ENCODE measurements at regions not wholly inside any gene's neighbourhood (a gene's known extent, or its start where the extent isn't known, plus 50 kb on each side); places are given as distances from the start of the nearest gene placed in this dataset.

- no peaks in the 10 kb centered on the region for H3K4me1 ChIP-seq (ENCODE audit: insufficient read depth, low read length)
- no peaks in the 10 kb centered on the region for H3K36me3 Mint-ChIP-seq
- H3K27ac ChIP-seq (ENCODE audit: low read depth, low read length): no peak overlapping the region
- H3K9me3 Mint-ChIP-seq: peaks cover 4 to 29% (median 9%) of the 10 kb centered on the region in 5 donors
- CTCF ChIA-PET: no interaction called here
- H3K4me3 ChIP-seq (ENCODE audit: low read length): no peak overlapping the region
- no peak for DNase-seq
- POLR2A ChIA-PET: no interaction called here
- H3K4me1 Mint-ChIP-seq: no peaks in the 10 kb centered on the region
- no peak overlapping the region for H3K4me3 Mint-ChIP-seq
- no peak overlapping the region for H3K27ac Mint-ChIP-seq
- no peaks in the 10 kb centered on the region for H3K27me3 Mint-ChIP-seq
- H3K27me3 ChIP-seq (ENCODE audit: insufficient read depth, low read length, poor library complexity, severe bottlenecking): no peaks in the 10 kb centered on the region
- H3K9me3 ChIP-seq (ENCODE audit: low read length): no peaks in the 10 kb centered on the region
- H3K36me3 ChIP-seq (ENCODE audit: insufficient read depth, low read length): no peaks in the 10 kb centered on the region
Measured at GRCh38 chr4:59387759-59388758, 1812.1 kb upstream of the ADGRL3 start.

DNA sequence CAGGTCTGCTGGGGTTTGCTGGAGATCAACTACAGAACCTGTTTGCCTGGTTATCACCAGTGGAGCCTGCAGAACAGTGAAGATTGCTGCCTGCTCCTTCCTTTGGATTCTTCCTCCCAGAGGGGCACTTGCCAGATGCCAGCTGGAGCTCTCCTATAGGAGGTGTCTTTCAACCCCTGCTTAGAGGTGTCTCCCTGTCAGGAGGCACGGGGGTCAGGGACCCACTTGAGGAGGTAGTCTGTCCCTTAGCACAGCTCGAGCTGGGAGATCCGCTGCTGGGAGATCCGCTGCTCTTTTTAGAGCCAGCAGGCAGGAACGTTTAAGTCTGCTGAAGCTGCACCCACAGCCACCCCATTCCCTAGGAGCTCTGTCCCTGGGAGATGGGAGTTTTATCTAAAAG lies 1806.3 kb upstream of the ADGRL3 start:
- Histone ChIP-seq H3K9me3 (ENCODE audit: low read length) (no peaks in the 10 kb centered on the region), H3K36me3 (ENCODE audit: insufficient read depth, low read length) (no peaks in the 10 kb centered on the region), H3K27me3 (ENCODE audit: insufficient read depth, low read length, poor library complexity, severe bottlenecking) (no peaks in the 10 kb centered on the region), H3K27ac (ENCODE audit: low read depth, low read length) (no peak overlapping the region), H3K4me1 (ENCODE audit: insufficient read depth, low read length) (no peaks in the 10 kb centered on the region), H3K4me3 (ENCODE audit: low read length) (no peak overlapping the region)
- DNase-seq: no peak
- CTCF ChIA-PET: no interaction called here
- Mint-ChIP-seq H3K27ac (no peak overlapping the region), H3K36me3 (no peaks in the 10 kb centered on the region), H3K4me1 (no peaks in the 10 kb centered on the region), H3K27me3 (no peaks in the 10 kb centered on the region), H3K4me3 (peak overlapping the region in 1 of 7 donors; percentile 48), H3K9me3 (peaks cover 12 to 30% (median 16%) of the 10 kb centered on the region in 5 donors)
- POLR2A ChIA-PET: no interaction called here

DNA sequence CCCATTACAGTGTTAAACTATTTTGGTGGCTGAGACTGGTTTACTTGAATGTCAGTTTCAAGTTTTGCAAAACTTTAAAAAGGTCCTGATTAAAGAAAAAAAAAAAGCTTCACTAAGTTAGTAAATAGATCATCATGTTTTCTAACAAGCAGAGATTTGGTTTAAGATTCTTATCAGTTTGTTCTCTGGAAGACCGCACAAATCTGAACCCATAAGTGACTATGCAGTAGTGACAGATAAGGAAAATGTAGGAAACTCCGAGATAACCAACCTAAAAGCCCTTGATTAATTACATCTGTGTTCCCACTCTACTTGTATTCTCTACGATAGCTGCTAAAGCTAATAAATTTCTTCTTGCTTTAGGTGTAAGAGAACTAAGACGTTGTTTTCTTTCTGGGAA lies 1799.8 kb upstream of the ADGRL3 start:
- no peaks in the 10 kb centered on the region for H3K4me1 Mint-ChIP-seq
- H3K36me3 Mint-ChIP-seq: no peaks in the 10 kb centered on the region
- ChIA-PET POLR2A (no interaction called here), CTCF (no interaction called here)
- H3K27ac Mint-ChIP-seq: no peak overlapping the region
- H3K27me3 Mint-ChIP-seq: no peaks in the 10 kb centered on the region
- no peak overlapping the region for H3K27ac ChIP-seq (ENCODE audit: low read depth, low read length)
- no peak overlapping the region for H3K4me3 Mint-ChIP-seq
- H3K36me3 ChIP-seq (ENCODE audit: insufficient read depth, low read length): no peaks in the 10 kb centered on the region
- no peak for DNase-seq
- no peaks in the 10 kb centered on the region for H3K27me3 ChIP-seq (ENCODE audit: insufficient read depth, low read length, poor library complexity, severe bottlenecking)
- H3K4me1 ChIP-seq (ENCODE audit: insufficient read depth, low read length): no peaks in the 10 kb centered on the region
- H3K9me3 ChIP-seq (ENCODE audit: low read length): no peaks in the 10 kb centered on the region
- no peak overlapping the region for H3K4me3 ChIP-seq (ENCODE audit: low read length)
- peaks cover 3 to 28% (median 5%) of the 10 kb centered on the region in 5 donors for H3K9me3 Mint-ChIP-seq

DNA sequence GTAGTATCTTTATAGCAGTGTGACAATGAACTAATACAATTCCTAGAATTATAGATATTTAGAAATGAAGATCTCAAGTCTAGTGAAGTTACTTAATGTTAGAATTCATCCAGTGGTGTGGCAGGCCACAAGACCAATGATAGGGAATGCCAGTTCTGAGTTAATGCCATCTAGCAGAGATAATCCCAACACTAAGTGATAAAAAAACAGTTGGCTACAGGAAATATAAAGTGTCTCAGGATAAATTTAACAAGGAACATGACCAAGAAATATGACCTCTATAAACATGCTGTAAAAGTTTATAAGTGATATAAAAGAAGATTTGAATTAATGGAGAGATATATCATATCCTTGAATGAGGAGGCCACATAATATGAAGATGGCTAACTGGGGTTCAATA lies 1790.5 kb upstream of the ADGRL3 start:
- no peak overlapping the region for H3K27ac Mint-ChIP-seq
- H3K4me3 Mint-ChIP-seq: no peak overlapping the region
- H3K27me3 ChIP-seq (ENCODE audit: insufficient read depth, low read length, poor library complexity, severe bottlenecking): no peaks in the 10 kb centered on the region
- DNase-seq: no peak
- no peaks in the 10 kb centered on the region for H3K4me1 Mint-ChIP-seq
- H3K4me1 ChIP-seq (ENCODE audit: insufficient read depth, low read length): no peaks in the 10 kb centered on the region
- H3K9me3 Mint-ChIP-seq: peaks cover 3 to 11% (median 6%) of the 10 kb centered on the region in 5 donors
- no peaks in the 10 kb centered on the region for H3K36me3 ChIP-seq (ENCODE audit: insufficient read depth, low read length)
- no peak overlapping the region for H3K27ac ChIP-seq (ENCODE audit: low read depth, low read length)
- no peak overlapping the region for H3K4me3 ChIP-seq (ENCODE audit: low read length)
- H3K27me3 Mint-ChIP-seq: no peaks in the 10 kb centered on the region
- CTCF ChIA-PET: no interaction called here
- POLR2A ChIA-PET: no interaction called here
- no peaks in the 10 kb centered on the region for H3K36me3 Mint-ChIP-seq
- H3K9me3 ChIP-seq (ENCODE audit: low read length): no peaks in the 10 kb centered on the region

- no peak for DNase-seq
- Histone ChIP-seq H3K9me3 (ENCODE audit: low read length) (no peaks in the 10 kb centered on the region), H3K27me3 (ENCODE audit: insufficient read depth, low read length, poor library complexity, severe bottlenecking) (no peaks in the 10 kb centered on the region), H3K27ac (ENCODE audit: low read depth, low read length) (no peak overlapping the region), H3K36me3 (ENCODE audit: insufficient read depth, low read length) (no peaks in the 10 kb centered on the region), H3K4me1 (ENCODE audit: insufficient read depth, low read length) (no peaks in the 10 kb centered on the region), H3K4me3 (ENCODE audit: low read length) (no peak overlapping the region)
- no peaks in the 10 kb centered on the region for H3K27me3 Mint-ChIP-seq
- ChIA-PET POLR2A (no interaction called here), CTCF (no interaction called here)
- H3K9me3 Mint-ChIP-seq: peaks cover 3 to 21% (median 10%) of the 10 kb centered on the region in 5 donors
- H3K4me1 Mint-ChIP-seq: no peaks in the 10 kb centered on the region
- no peak overlapping the region for H3K4me3 Mint-ChIP-seq
- H3K27ac Mint-ChIP-seq: no peak overlapping the region
- H3K36me3 Mint-ChIP-seq: no peaks in the 10 kb centered on the region
Measured at GRCh38 chr4:59412739-59413138, 1787.4 kb upstream of the ADGRL3 start.

DNA sequence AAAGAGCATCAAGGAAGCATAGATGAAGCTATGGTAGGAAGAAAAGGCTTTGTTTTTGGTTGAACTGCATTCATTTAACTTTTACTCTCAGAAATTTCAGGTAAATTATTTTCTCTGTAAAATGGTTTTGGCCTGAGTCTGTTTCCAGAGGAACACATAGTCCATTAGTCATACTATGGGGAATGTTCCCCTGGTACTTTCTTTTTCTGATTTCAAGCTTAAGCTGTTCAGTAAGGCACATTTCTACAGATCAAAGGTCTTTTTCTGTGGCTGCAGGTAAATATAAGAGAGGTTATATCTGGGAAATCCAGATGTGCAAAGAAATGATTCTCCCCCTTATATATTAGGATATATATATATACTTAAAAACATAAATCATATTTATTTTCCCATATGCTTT lies 1744.4 kb upstream of the ADGRL3 start:
- Mint-ChIP-seq H3K27ac (no peak overlapping the region), H3K9me3 (peaks cover 2 to 23% (median 11%) of the 10 kb centered on the region in 5 donors), H3K27me3 (no peaks in the 10 kb centered on the region), H3K4me3 (no peak overlapping the region), H3K36me3 (no peaks in the 10 kb centered on the region), H3K4me1 (no peaks in the 10 kb centered on the region)
- CTCF ChIA-PET: no interaction called here
- Histone ChIP-seq H3K36me3 (ENCODE audit: insufficient read depth, low read length) (no peaks in the 10 kb centered on the region), H3K4me3 (ENCODE audit: low read length) (no peak overlapping the region), H3K4me1 (ENCODE audit: insufficient read depth, low read length) (no peaks in the 10 kb centered on the region), H3K27ac (ENCODE audit: low read depth, low read length) (no peak overlapping the region), H3K27me3 (ENCODE audit: insufficient read depth, low read length, poor library complexity, severe bottlenecking) (no peaks in the 10 kb centered on the region), H3K9me3 (ENCODE audit: low read length) (no peaks in the 10 kb centered on the region)
- DNase-seq: no peak
- POLR2A ChIA-PET: no interaction called here

- H3K27ac Mint-ChIP-seq: no peak overlapping the region
- no peaks in the 10 kb centered on the region for H3K27me3 ChIP-seq (ENCODE audit: insufficient read depth, low read length, poor library complexity, severe bottlenecking)
- peaks cover 4 to 27% (median 11%) of the 10 kb centered on the region in 5 donors for H3K9me3 Mint-ChIP-seq
- no peak for DNase-seq
- H3K36me3 Mint-ChIP-seq: no peaks in the 10 kb centered on the region
- POLR2A ChIA-PET: no interaction called here
- no peak overlapping the region for H3K27ac ChIP-seq (ENCODE audit: low read depth, low read length)
- H3K4me1 ChIP-seq (ENCODE audit: insufficient read depth, low read length): no peaks in the 10 kb centered on the region
- H3K36me3 ChIP-seq (ENCODE audit: insufficient read depth, low read length): no peaks in the 10 kb centered on the region
- H3K4me3 Mint-ChIP-seq: no peak overlapping the region
- H3K4me3 ChIP-seq (ENCODE audit: low read length): no peak overlapping the region
- no peaks in the 10 kb centered on the region for H3K4me1 Mint-ChIP-seq
- CTCF ChIA-PET: no interaction called here
- H3K27me3 Mint-ChIP-seq: no peaks in the 10 kb centered on the region
- no peaks in the 10 kb centered on the region for H3K9me3 ChIP-seq (ENCODE audit: low read length)
Measured at GRCh38 chr4:59457576-59457975, 1742.5 kb upstream of the ADGRL3 start.

GRCh38 chr4:59484944-59485343 lies 1715.2 kb upstream of the ADGRL3 start:
- no peaks in the 10 kb centered on the region for H3K4me1 ChIP-seq (ENCODE audit: insufficient read depth, low read length)
- DNase-seq: no peak

More at GRCh38 chr4:59484944-59485343, 1715.2 kb upstream of the ADGRL3 start:
- Mint-ChIP-seq H3K27ac (no peak overlapping the region), H3K4me1 (no peaks in the 10 kb centered on the region), H3K27me3 (no peaks in the 10 kb centered on the region), H3K4me3 (no peak overlapping the region), H3K36me3 (no peaks in the 10 kb centered on the region), H3K9me3 (peaks cover 5 to 51% (median 15%) of the 10 kb centered on the region in 5 donors)
- H3K27ac ChIP-seq (ENCODE audit: low read depth, low read length): no peak overlapping the region
- H3K36me3 ChIP-seq (ENCODE audit: insufficient read depth, low read length): no peaks in the 10 kb centered on the region
- ChIA-PET POLR2A (no interaction called here), CTCF (no interaction called here)
- H3K9me3 ChIP-seq (ENCODE audit: low read length): no peaks in the 10 kb centered on the region
- no peaks in the 10 kb centered on the region for H3K27me3 ChIP-seq (ENCODE audit: insufficient read depth, low read length, poor library complexity, severe bottlenecking)
- no peak overlapping the region for H3K4me3 ChIP-seq (ENCODE audit: low read length)

Measured in CD8-positive, alpha-beta memory T cell (primary cell).